Right lobe of liver (tissue), 4 donors: ENCODE measurements at regions not wholly inside any gene's neighbourhood (a gene's known extent, or its start where the extent isn't known, plus 50 kb on each side); places are given as distances from the start of the nearest gene placed in this dataset.

Experiments
- POLR2A ChIP-seq: fragments of 450-650 bp; IDR thresholded peaks from one replicate; pipeline ENCODE4 v1.6.1; 2017; ENCODE audit warnings: antibody characterized with exemption, mild to moderate bottlenecking
- TF ChIP-seq, protein P1 (sequence below), 4 donors: fragments of 200-600 bp in 3 of 4; fragments of 450-650 bp in 1 of 4; IDR thresholded peaks; one replicate each; pipeline versions ENCODE4 v1.5.1 to v1.8.0; 2016 to 2022; ENCODE audit warnings: antibody characterized with exemption in 4 of 4, mild to moderate bottlenecking in 2 of 4
- donor health status: DM: no; HTN: no; CAD: no.
- donor health status: DM: no; HTN: no; CAD: no.
- donor health status: DM: no; HTN: yes; CAD: no.

DNA sequence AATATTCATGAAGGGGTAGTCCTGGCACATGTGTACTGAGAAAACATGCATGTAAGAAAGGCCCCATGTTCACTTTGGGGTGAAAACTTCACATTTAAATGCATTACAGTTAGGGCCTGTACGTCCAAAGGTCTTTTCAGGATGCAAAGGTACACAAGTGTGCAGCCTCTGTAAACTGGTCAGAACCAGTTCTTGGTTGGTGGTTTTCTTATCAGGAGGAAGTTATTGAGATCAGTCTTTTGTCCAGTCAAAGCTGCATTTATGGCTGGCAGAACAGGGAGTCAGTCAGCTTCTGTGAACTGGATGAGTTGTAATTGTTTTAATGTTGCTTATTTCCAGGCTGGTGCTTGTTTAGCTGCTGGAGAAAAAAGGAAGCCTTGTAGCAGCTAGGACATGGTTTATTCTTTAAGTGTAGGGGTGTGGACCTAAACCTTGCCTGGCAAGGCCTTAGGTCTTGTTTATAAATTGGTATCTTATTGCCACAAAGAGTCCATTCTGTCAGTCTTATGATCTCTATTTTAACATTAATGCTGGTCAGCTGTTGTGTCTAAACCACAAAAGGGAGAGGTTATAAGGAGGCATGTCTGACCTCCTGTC is 1906.6 kb upstream of the TENM3 start:
- TF ChIP-seq, protein P1, sequence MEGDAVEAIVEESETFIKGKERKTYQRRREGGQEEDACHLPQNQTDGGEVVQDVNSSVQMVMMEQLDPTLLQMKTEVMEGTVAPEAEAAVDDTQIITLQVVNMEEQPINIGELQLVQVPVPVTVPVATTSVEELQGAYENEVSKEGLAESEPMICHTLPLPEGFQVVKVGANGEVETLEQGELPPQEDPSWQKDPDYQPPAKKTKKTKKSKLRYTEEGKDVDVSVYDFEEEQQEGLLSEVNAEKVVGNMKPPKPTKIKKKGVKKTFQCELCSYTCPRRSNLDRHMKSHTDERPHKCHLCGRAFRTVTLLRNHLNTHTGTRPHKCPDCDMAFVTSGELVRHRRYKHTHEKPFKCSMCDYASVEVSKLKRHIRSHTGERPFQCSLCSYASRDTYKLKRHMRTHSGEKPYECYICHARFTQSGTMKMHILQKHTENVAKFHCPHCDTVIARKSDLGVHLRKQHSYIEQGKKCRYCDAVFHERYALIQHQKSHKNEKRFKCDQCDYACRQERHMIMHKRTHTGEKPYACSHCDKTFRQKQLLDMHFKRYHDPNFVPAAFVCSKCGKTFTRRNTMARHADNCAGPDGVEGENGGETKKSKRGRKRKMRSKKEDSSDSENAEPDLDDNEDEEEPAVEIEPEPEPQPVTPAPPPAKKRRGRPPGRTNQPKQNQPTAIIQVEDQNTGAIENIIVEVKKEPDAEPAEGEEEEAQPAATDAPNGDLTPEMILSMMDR (IDR thresholded peaks at IDR 0.05): no peak
- no peak for TF ChIP-seq POLR2A
